ENCODE measurements at regions not wholly inside any gene's neighbourhood (a gene's known extent, or its start where the extent isn't known, plus 50 kb on each side); places are given as distances from the start of the nearest gene placed in this dataset.

DNA sequence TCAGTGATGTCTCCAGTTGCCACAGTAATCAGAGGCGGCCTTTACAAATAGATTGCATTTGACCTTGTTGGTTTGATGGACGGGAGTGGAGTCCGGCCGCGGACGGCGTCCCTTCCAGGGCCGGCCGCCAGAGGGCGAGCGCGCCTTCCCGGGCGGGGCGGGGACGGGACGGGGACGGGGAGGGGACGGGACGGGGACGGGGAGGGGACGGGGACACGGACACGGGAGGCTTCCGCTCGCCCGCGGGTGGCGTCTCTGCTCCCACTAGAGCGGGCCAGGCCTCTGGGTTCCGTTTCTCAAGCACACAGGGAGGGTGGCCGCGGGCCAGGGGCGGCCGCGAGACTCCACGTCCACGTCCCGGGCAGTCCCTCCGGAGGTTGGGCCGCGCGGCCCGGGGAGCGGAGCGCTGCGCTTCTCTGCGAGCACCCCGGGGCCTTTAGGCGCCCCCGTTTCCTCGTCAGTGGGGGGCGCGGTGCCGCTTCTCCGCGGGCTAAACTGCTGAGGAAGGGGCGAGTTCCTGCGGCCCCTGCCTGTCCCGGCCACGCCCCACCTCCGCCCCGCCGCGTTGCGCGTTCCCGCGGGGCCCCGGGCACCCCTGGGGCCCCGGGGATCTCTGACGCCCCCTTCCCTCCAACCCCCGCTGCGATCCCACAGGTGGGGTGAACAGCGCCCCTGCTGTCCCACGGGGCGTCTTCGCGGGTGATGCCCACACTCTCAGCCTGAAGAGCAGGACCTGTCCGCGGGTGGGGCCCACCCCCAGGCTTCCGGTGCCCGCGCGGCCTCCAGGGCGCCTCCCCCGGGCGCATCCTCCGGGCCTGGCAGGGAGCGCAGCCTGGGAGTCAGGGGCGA is 84.2 kb upstream of the MKI67 start:
- TF ChIP-seq, protein P1, sequence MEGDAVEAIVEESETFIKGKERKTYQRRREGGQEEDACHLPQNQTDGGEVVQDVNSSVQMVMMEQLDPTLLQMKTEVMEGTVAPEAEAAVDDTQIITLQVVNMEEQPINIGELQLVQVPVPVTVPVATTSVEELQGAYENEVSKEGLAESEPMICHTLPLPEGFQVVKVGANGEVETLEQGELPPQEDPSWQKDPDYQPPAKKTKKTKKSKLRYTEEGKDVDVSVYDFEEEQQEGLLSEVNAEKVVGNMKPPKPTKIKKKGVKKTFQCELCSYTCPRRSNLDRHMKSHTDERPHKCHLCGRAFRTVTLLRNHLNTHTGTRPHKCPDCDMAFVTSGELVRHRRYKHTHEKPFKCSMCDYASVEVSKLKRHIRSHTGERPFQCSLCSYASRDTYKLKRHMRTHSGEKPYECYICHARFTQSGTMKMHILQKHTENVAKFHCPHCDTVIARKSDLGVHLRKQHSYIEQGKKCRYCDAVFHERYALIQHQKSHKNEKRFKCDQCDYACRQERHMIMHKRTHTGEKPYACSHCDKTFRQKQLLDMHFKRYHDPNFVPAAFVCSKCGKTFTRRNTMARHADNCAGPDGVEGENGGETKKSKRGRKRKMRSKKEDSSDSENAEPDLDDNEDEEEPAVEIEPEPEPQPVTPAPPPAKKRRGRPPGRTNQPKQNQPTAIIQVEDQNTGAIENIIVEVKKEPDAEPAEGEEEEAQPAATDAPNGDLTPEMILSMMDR (IDR thresholded peaks at IDR 0.05): peak; percentile 82
- DNase-seq: no peak
- no peak overlapping the region for H3K27ac Mint-ChIP-seq
- H3K9me3 Mint-ChIP-seq: no peaks in the 10 kb centered on the region
- H3K4me1 Mint-ChIP-seq (ENCODE audit: low read depth): 0 out of 2 replicates have a peak, but pooled peaks cover 5% of the 10 kb centered on the region
- peaks cover 5% of the 10 kb centered on the region for H3K27me3 Mint-ChIP-seq (ENCODE audit: insufficient read depth)
- H3K36me3 Mint-ChIP-seq (ENCODE audit: low read depth): no peaks in the 10 kb centered on the region
- H3K4me3 Mint-ChIP-seq: no peak overlapping the region

DNA sequence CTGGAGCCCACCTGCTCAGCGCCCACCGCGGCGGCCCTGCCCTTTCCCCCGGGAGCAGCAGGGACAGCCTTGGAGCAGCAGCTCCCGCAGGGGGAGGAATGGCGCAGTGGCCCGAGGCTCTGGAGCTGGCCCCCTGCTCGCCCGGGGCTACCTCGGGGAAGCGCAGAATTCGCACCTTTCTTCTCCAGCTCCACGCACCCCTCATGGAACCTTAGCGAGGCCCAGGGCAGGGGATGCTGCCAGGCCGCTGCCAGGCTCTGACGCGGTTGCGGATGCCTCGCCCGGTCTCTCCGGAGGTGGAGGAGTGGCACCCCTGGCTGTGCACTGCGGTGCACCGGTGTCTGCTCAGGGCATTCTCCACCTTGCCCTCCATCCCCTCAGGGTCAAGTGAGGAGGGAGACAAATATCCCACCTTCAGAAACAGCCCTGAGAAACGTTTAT is 84.9 kb upstream of the MKI67 start:
- DNase-seq: no peak
- Mint-ChIP-seq H3K27me3 (ENCODE audit: insufficient read depth) (peaks cover 6% of the 10 kb centered on the region), H3K4me3 (no peak overlapping the region), H3K4me1 (ENCODE audit: low read depth) (0 out of 2 replicates have a peak, but pooled peaks cover 5% of the 10 kb centered on the region), H3K36me3 (ENCODE audit: low read depth) (no peaks in the 10 kb centered on the region), H3K9me3 (no peaks in the 10 kb centered on the region), H3K27ac (no peak overlapping the region)
- TF ChIP-seq, protein P1 (IDR thresholded peaks at IDR 0.05): no peak

DNA sequence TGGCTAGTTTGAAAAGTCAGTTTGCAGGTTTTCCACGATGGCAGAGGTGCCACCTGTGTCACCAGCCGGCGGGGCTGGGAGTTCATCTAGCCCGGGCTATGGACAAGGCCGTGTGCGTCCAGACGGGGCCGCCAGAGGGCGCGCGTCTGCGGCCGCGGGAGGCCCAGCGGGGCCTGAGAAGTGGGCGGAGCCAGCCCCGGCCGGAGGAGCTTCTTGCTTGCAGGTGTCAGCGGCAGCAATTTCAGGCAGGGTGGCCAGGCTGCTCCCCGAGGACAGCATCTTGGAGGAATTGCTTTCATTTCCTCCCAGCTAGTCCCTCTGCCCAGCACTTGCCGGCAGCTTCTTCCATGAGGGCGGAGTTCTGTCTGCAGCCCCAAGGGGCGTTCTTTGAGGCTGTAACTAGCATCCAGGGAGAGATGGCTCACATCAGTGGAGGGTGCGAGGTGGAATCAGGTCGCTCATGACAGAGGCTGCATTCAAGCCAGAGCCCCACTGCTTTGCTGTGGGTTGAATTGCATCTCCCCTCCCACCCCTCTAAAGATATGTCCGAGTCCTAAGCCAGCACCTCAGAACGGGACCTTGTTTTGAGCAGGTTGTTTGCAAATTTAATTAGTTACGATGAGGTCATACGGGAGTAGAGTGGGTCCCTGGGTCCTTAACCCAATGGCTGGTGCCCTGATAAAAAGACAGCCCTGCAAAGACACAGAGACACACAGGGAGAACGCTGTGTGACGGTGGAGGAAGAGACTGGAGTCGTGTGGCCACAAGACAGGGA is 85.9 kb upstream of the MKI67 start:
- Mint-ChIP-seq H3K4me1 (ENCODE audit: low read depth) (0 out of 2 replicates have a peak, but pooled peaks cover 5% of the 10 kb centered on the region), H3K9me3 (no peaks in the 10 kb centered on the region), H3K27ac (no peak overlapping the region), H3K36me3 (ENCODE audit: low read depth) (no peaks in the 10 kb centered on the region), H3K27me3 (ENCODE audit: insufficient read depth) (peaks cover 9% of the 10 kb centered on the region), H3K4me3 (no peak overlapping the region)
- DNase-seq: peak; percentile 13
- TF ChIP-seq, protein P1 (IDR thresholded peaks at IDR 0.05): peak; percentile 90

DNA sequence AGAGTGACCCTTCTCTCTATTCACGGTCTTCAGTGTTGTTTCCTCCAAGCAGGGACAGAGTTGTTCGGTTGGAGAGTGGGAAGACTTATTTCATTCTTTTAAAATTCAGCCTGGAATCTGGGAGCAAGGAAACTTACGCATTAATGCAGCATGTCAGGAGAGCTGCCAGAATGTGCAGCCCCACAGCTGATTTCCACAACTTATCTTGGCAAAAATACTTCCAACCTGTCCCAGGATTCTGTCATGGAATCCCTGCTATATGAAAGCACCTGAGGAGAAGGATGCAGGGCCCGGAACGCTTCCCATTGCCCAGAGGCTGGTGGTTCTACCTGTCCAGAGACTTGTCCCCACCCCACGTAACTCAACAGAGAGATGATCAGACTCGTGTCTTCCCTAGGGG is 86.9 kb upstream of the MKI67 start:
- H3K4me3 Mint-ChIP-seq: no peak overlapping the region
- H3K27ac Mint-ChIP-seq: no peak overlapping the region
- H3K4me1 Mint-ChIP-seq (ENCODE audit: low read depth): 0 out of 2 replicates have a peak, but pooled peaks cover 5% of the 10 kb centered on the region
- H3K9me3 Mint-ChIP-seq: no peaks in the 10 kb centered on the region
- H3K27me3 Mint-ChIP-seq (ENCODE audit: insufficient read depth): peaks cover 9% of the 10 kb centered on the region
- DNase-seq: no peak
- no peaks in the 10 kb centered on the region for H3K36me3 Mint-ChIP-seq (ENCODE audit: low read depth)
- TF ChIP-seq, protein P1 (IDR thresholded peaks at IDR 0.05): no peak

DNA sequence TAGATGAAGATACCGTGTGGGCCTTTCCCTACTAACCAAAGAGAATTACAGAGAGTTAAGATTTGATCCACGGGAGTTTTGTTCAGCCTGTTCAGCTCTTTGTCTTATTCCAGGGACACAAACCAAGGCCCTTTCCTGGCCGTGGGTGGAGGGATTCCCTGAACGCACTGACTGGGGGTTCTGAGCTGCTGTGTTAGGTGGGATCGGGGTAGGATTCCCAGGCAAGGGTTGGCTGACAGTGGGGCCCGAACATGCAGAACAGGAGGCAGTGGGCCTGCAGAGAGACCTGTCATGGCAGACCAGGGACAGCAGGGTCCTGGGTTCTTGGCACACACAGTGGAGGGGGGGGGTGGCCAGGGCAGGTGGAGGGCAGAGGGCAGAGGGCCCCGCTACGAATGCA is 89.5 kb upstream of the MKI67 start:
- Mint-ChIP-seq H3K9me3 (no peaks in the 10 kb centered on the region), H3K36me3 (ENCODE audit: low read depth) (no peaks in the 10 kb centered on the region), H3K4me1 (ENCODE audit: low read depth) (0 out of 2 replicates have a peak, but pooled peaks cover 5% of the 10 kb centered on the region), H3K4me3 (no peak overlapping the region), H3K27me3 (ENCODE audit: insufficient read depth) (peaks cover 9% of the 10 kb centered on the region), H3K27ac (no peak overlapping the region)
- TF ChIP-seq, protein P1 (IDR thresholded peaks at IDR 0.05): no peak
- DNase-seq: no peak

Data from HFFc6 (cell line).